H1 (cell line): ENCODE measurements at regions not wholly inside any gene's neighbourhood (a gene's known extent, or its start where the extent isn't known, plus 50 kb on each side); places are given as distances from the start of the nearest gene placed in this dataset.

Source experiments
- CTCF ChIA-PET: fragments of 300-600 bp; sonication (Branson Sonifier 250); formaldehyde crosslinking; loops from one replicate; lab custom pipeline; 2021; ENCODE audit not compliant: partially characterized antibody; lab: Charles Lee
- POLR2A ChIA-PET: fragments of 300-600 bp; sonication (Branson Sonifier 250); formaldehyde crosslinking; loops from one replicate; lab custom pipeline; 2021; ENCODE audit warnings: inconsistent platforms; ENCODE audit not compliant: partially characterized antibody; lab: Charles Lee
- DNase-seq, 2 experiments: peaks; one replicate each; pipeline versions ENCODE4 v3.0.0 to v3.0.0-alpha.2; 2010 to 2022; ENCODE audit warnings: low spot score in 2 of 2, low read depth in 1 of 2, mixed read lengths in 1 of 2
- FAIRE-seq: peaks from 2 replicates; lab custom pipeline; 2011; peaks lifted over from hg19 to GRCh38; lab: Jason Lieb, UNC
- H2AFZ ChIP-seq: 2 replicates; pipeline ENCODE4 v1.8.1; 2012; ENCODE audit warnings: low read length, inconsistent platforms
- H2AK5ac ChIP-seq: 2 replicates; pipeline ENCODE4 v1.6.1; 2013; ENCODE audit warnings: low read depth, low read length
- H2BK120ac ChIP-seq: replicated peaks from 2 replicates; pipeline ENCODE3; 2013; ENCODE audit warnings: low read depth, low read length, inconsistent platforms
- H2BK12ac ChIP-seq: 2 replicates; pipeline ENCODE4 v1.6.1; 2013; ENCODE audit warnings: low read depth, low read length
- H2BK15ac ChIP-seq: 2 replicates; pipeline ENCODE4 v1.6.1; 2013; ENCODE audit warnings: low read length
- H2BK20ac ChIP-seq: 2 replicates; pipeline ENCODE4 v1.6.1; 2013; ENCODE audit warnings: low read length
- H2BK5ac ChIP-seq: 2 replicates; pipeline ENCODE4 v1.6.1; 2013; ENCODE audit warnings: low read depth, low read length
- H3K14ac ChIP-seq: 2 replicates; pipeline ENCODE4 v1.6.1; 2013; ENCODE audit warnings: inconsistent platforms; ENCODE audit not compliant: insufficient read length
- H3K18ac ChIP-seq: 2 replicates; pipeline ENCODE4 v1.6.1; 2013; ENCODE audit warnings: low read length; ENCODE audit errors: extremely low read depth
- H3K23ac ChIP-seq: 2 replicates; pipeline ENCODE4 v1.6.1; 2013; ENCODE audit warnings: inconsistent platforms; ENCODE audit not compliant: insufficient read length
- H3K23me2 ChIP-seq: 2 replicates; pipeline ENCODE4 v1.6.1; 2013; ENCODE audit warnings: low read depth, low read length
- H3K27ac ChIP-seq: 2 replicates; pipeline ENCODE4 v1.6.1; 2011; ENCODE audit warnings: low read depth, low read length, inconsistent platforms
- H3K27me3 ChIP-seq, 4 experiments: replicated peaks in 1 of 4; 1 replicate in 1 of 4; 2 replicates in 3 of 4; pipeline versions ENCODE4 v1.6.1 to v1.8.1; 2011 to 2013; ENCODE audit warnings: low read length in 3 of 4, mild to moderate bottlenecking in 3 of 4, inconsistent platforms in 2 of 4, mixed read lengths in 2 of 4, moderate library complexity in 1 of 4; ENCODE audit not compliant: control insufficient read depth in 3 of 4, insufficient read depth in 3 of 4; ENCODE audit errors: extremely low read depth in 1 of 4
- H3K36me3 ChIP-seq, 4 experiments: 2 replicates each; pipeline versions ENCODE4 v1.6.1 to v1.8.1; 2011 to 2013; ENCODE audit warnings: mild to moderate bottlenecking in 4 of 4, low read length in 3 of 4, moderate library complexity in 2 of 4, control low read depth in 1 of 4, inconsistent platforms in 1 of 4; ENCODE audit not compliant: insufficient read depth in 4 of 4, control insufficient read depth in 2 of 4
- H3K4ac ChIP-seq: replicated peaks from 2 replicates; pipeline ENCODE3; 2013; ENCODE audit warnings: low read length, low read depth, mixed read lengths, inconsistent platforms; ENCODE audit not compliant: insufficient read length
- H3K4me1 ChIP-seq, 4 experiments: replicated peaks in 1 of 4; 1 replicate in 1 of 4; 2 replicates in 3 of 4; pipeline versions ENCODE4 v1.6.1 to v1.8.1; 2011 to 2013; ENCODE audit warnings: low read length in 3 of 4, inconsistent platforms in 2 of 4, mixed read lengths in 1 of 4; ENCODE audit not compliant: insufficient read depth in 4 of 4, control insufficient read depth in 3 of 4
- H3K4me2 ChIP-seq, 2 experiments: 2 replicates each; pipeline versions ENCODE4 v1.6.1 to v1.8.1; 2011 to 2013; ENCODE audit warnings: low read depth in 2 of 2, low read length in 2 of 2, control low read depth in 1 of 2, inconsistent platforms in 1 of 2, mild to moderate bottlenecking in 1 of 2; ENCODE audit not compliant: insufficient read depth in 1 of 2
- H3K4me3 ChIP-seq, 4 experiments: fragments of 200-600, 300-600 bp in 1 of 4; sonication (generic), shearing (Covaris generic), sonication (Bioruptor Twin) in 1 of 4; 2 replicates each; pipeline versions ENCODE4 v1.5.1 to v1.8.1; 2011 to 2016; ENCODE audit warnings: low read length in 4 of 4, low read depth in 3 of 4, control low read depth in 2 of 4, inconsistent platforms in 2 of 4, mild to moderate bottlenecking in 2 of 4, mixed read lengths in 1 of 4, moderate library complexity in 1 of 4; ENCODE audit not compliant: insufficient read depth in 2 of 4; ENCODE audit errors: extremely low read depth in 1 of 4
- H3K56ac ChIP-seq: replicated peaks from 2 replicates; pipeline ENCODE3; 2013; ENCODE audit warnings: low read depth, mild to moderate bottlenecking, mixed read lengths, low read length, inconsistent platforms; ENCODE audit not compliant: insufficient read length
- H3K79me1 ChIP-seq: 2 replicates; pipeline ENCODE4 v1.6.1; 2013; ENCODE audit warnings: low read depth, low read length, control low read depth
- H3K79me2 ChIP-seq, 2 experiments: 2 replicates each; pipeline versions ENCODE4 v1.6.1 to v1.8.1; 2012 to 2013; ENCODE audit warnings: low read length in 2 of 2, mild to moderate bottlenecking in 2 of 2, inconsistent platforms in 1 of 2; ENCODE audit not compliant: insufficient read depth in 2 of 2, control insufficient read depth in 1 of 2
- H3K9ac ChIP-seq, 4 experiments: replicated peaks in 1 of 4; 1 replicate in 1 of 4; 2 replicates in 3 of 4; pipeline versions ENCODE4 v1.6.1 to v1.8.1; 2011 to 2013; ENCODE audit warnings: low read depth in 3 of 4, low read length in 3 of 4, control low read depth in 2 of 4, mild to moderate bottlenecking in 2 of 4, moderate library complexity in 2 of 4, inconsistent platforms in 1 of 4; ENCODE audit errors: extremely low read depth in 1 of 4
- H3K9me3 ChIP-seq, 2 experiments: 2 replicates each; pipeline versions ENCODE4 v1.6.1 to v1.8.1; 2012 to 2013; ENCODE audit warnings: mild to moderate bottlenecking in 2 of 2, moderate library complexity in 2 of 2, control low read depth in 1 of 2, inconsistent platforms in 1 of 2, low read depth in 1 of 2, low read length in 1 of 2, mixed read lengths in 1 of 2; ENCODE audit not compliant: insufficient read depth in 2 of 2
- H4K20me1 ChIP-seq, 2 experiments: replicated peaks in 1 of 2; 2 replicates each; pipeline versions ENCODE3 to v1.8.1; 2011 to 2013; ENCODE audit warnings: inconsistent platforms in 2 of 2, low read length in 2 of 2, mild to moderate bottlenecking in 1 of 2; ENCODE audit not compliant: insufficient read depth in 2 of 2, control insufficient read depth in 1 of 2
- H4K5ac ChIP-seq: 2 replicates; pipeline ENCODE4 v1.6.1; 2013; ENCODE audit warnings: low read length, low read depth, mixed read lengths, inconsistent platforms; ENCODE audit not compliant: insufficient read length
- H4K8ac ChIP-seq: 2 replicates; pipeline ENCODE4 v1.8.0; 2013; ENCODE audit warnings: mild to moderate bottlenecking, moderate library complexity, low read length, inconsistent platforms; ENCODE audit not compliant: insufficient read depth; ENCODE audit errors: extremely low read depth
- H4K91ac ChIP-seq: replicated peaks from 2 replicates; pipeline ENCODE3; 2013; ENCODE audit warnings: low read length, mixed read lengths, inconsistent platforms; ENCODE audit not compliant: insufficient read length
- ASH2L ChIP-seq: fragments of 200-600, 300-600 bp; sonication (generic); IDR thresholded peaks from one replicate; pipeline ENCODE4 v1.7.1; 2017; ENCODE audit warnings: low read length
- CBX8 ChIP-seq: fragments of 300-800, 300-1000 bp; sonication (generic); IDR thresholded peaks from 2 replicates; pipeline ENCODE4 v1.7.1; 2016; ENCODE audit warnings: low read depth, low read length, borderline replicate concordance
- CREB1 ChIP-seq: IDR thresholded peaks from 2 replicates; pipeline ENCODE4 v1.6.1; 2012; ENCODE audit warnings: inconsistent platforms
- FOSL1 ChIP-seq: IDR thresholded peaks from 2 replicates; pipeline ENCODE4 v1.6.1; 2011; ENCODE audit warnings: mild to moderate bottlenecking, low read depth, low read length, moderate library complexity; ENCODE audit not compliant: insufficient read depth
- NANOG ChIP-seq: IDR thresholded peaks from 2 replicates; pipeline ENCODE4 v1.6.1; 2011; ENCODE audit warnings: low read length, low read depth, mild to moderate bottlenecking, inconsistent platforms; ENCODE audit not compliant: insufficient read depth, poor library complexity, severe bottlenecking
- RAD21 ChIP-seq, 2 experiments: IDR thresholded peaks in 1 of 2; conservative IDR thresholded peaks in 1 of 2; 2 replicates each; pipeline ENCODE4 v1.6.1; 2011; ENCODE audit warnings: low read depth in 2 of 2, low read length in 2 of 2, improper control_type of control experiment in 1 of 2, inconsistent platforms in 1 of 2, mild to moderate bottlenecking in 1 of 2, moderate library complexity in 1 of 2
- SP1 ChIP-seq: IDR thresholded peaks from 2 replicates; pipeline ENCODE4 v1.6.1; 2011; ENCODE audit warnings: low read depth, low read length
- TAF7 ChIP-seq: optimal IDR thresholded peaks from 2 replicates; pipeline ENCODE3; 2011; ENCODE audit warnings: low read depth, mild to moderate bottlenecking, inconsistent platforms, low read length, moderate library complexity, borderline replicate concordance
- YY1 ChIP-seq: IDR thresholded peaks from 2 replicates; pipeline ENCODE4 v1.6.1; 2011; ENCODE audit warnings: low read depth, mild to moderate bottlenecking, low read length
- WGBS, 2 experiments: shearing (Covaris generic) in 1 of 2; methylation state at CpG; one replicate each; pipeline versions ENCODE4 v1.1.6 to v1.1.7; 2013 to 2015; ENCODE audit warnings: low lambda C conversion rate in 2 of 2, mixed read lengths in 2 of 2, inconsistent platforms in 1 of 2, low coverage in 1 of 2, missing lambda C conversion rate in 1 of 2; ENCODE audit not compliant: insufficient replicate concordance in 2 of 2, insufficient coverage in 1 of 2, insufficient read length in 1 of 2; ENCODE audit errors: extremely low coverage in 1 of 2, missing lambda C conversion rate in 1 of 2; 5-methylcytosine and 5-hydroxymethylcytosine counted together
- TF ChIP-seq, protein P1 (sequence below): IDR thresholded peaks from 2 replicates; pipeline ENCODE4 v1.6.1; 2011; ENCODE audit warnings: low read length, improper control_type of control experiment
- TF ChIP-seq, protein P2 (sequence below): IDR thresholded peaks from 2 replicates; pipeline ENCODE4 v1.6.1; 2011; ENCODE audit warnings: low read depth, mild to moderate bottlenecking, low read length; ENCODE audit not compliant: insufficient read depth

DNA sequence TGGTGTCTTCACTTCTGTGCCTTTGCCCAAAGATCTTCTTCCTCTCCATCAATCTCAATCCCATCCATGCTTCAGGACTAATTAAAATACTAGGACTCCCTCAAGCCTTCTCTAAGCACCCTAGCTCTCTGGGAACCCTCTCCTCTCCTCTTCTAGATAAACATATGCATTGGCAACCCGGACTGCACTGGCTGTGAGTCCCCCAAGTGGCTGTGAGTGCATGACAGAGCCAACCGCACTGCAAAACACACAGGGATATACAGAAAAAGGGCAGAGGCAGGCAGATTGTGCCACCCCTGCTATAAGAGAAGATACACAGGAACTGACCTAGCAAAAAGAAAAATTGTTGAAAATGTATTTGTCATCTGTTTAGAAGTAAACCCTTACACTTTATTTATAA is 457.1 kb downstream of the MFSD1 start:
- Histone ChIP-seq H3K9me3 (no peaks in the 10 kb centered on the region), H3K79me2 (no peaks in the 10 kb centered on the region), H3K9ac (no peak overlapping the region), H3K4me2 (no peak overlapping the region), H3K4me1 (no peaks in the 10 kb centered on the region), H3K18ac (no peak overlapping the region), H3K4me3 (no peak overlapping the region), H4K20me1 (no peaks in the 10 kb centered on the region), H4K5ac (no peak overlapping the region), H3K56ac (no peak overlapping the region), H2BK15ac (no peak overlapping the region), H2BK5ac (no peak overlapping the region), H2BK20ac (no peak overlapping the region), H2AK5ac (no peak overlapping the region), H4K91ac (no peak overlapping the region), H2BK120ac (no peak overlapping the region), H2BK12ac (no peak overlapping the region), H2AFZ (no peak overlapping the region), H3K79me1 (no peaks in the 10 kb centered on the region), H3K27me3 (no peaks in the 10 kb centered on the region), H4K8ac (no peak overlapping the region), H3K14ac (no peak overlapping the region), H3K36me3 (no peaks in the 10 kb centered on the region), H3K23ac (no peak overlapping the region), H3K23me2 (no peaks in the 10 kb centered on the region), H3K27ac (no peak overlapping the region), H3K4ac (no peak overlapping the region)
- FAIRE-seq (no peak), DNase-seq (no peak)
- TF ChIP-seq TAF7 (no peak), FOSL1 (no peak), RAD21 (IDR thresholded peaks at IDR 0.05 in 1 of 2, conservative IDR thresholded peaks at IDR 0.05 in 1 of 2; ENCODE audit: low read depth in 2 of 2, low read length in 2 of 2) (no peak; a peak in 1 of 4 replicates), YY1 (no peak), NANOG (no peak), CBX8 (no peak), SP1 (no peak), CREB1 (no peak), ASH2L (no peak)
- TF ChIP-seq, protein P1, sequence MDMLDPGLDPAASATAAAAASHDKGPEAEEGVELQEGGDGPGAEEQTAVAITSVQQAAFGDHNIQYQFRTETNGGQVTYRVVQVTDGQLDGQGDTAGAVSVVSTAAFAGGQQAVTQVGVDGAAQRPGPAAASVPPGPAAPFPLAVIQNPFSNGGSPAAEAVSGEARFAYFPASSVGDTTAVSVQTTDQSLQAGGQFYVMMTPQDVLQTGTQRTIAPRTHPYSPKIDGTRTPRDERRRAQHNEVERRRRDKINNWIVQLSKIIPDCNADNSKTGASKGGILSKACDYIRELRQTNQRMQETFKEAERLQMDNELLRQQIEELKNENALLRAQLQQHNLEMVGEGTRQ = no peak
- TF ChIP-seq, protein P2, sequence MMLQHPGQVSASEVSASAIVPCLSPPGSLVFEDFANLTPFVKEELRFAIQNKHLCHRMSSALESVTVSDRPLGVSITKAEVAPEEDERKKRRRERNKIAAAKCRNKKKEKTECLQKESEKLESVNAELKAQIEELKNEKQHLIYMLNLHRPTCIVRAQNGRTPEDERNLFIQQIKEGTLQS = no peak
- CTCF ChIA-PET = interaction anchor here (1.0 to 8.0 kb wide), 18 partner anchors 8 to 532 kb away, joined by 3 to 195 read pairs (median 8); partner anchors contain the start of gene MFSD1
- WGBS, 2 experiments = 66% methylated on average over 2 of the region's 2 CpGs; no CpG with 5 or more reads in 1 of the 2 experiments
- POLR2A ChIA-PET = no interaction called here
